ENCODE measurements at regions not wholly inside any gene's neighbourhood (a gene's known extent, or its start where the extent isn't known, plus 50 kb on each side); places are given as distances from the start of the nearest gene placed in this dataset.

- no peak for DNase-seq (ENCODE audit: low read depth, low spot score)
- Histone ChIP-seq H3K36me3 (ENCODE audit: insufficient read depth, insufficient read length, low read length) (no peaks in the 10 kb centered on the region), H3K4me1 (ENCODE audit: insufficient read depth, insufficient read length) (no peaks in the 10 kb centered on the region), H3K27me3 (ENCODE audit: insufficient read depth, insufficient read length) (no peaks in the 10 kb centered on the region), H3K9me3 (ENCODE audit: insufficient read depth, low read length) (no peaks in the 10 kb centered on the region), H3K9ac (ENCODE audit: insufficient read length, low read depth) (no peak overlapping the region), H3K4me3 (ENCODE audit: insufficient read length, low read depth) (no peak overlapping the region)
- TF ChIP-seq YY1 (IDR thresholded peaks at IDR 0.05; ENCODE audit: insufficient read depth, insufficient read length) (no peak), SUZ12 (IDR thresholded peaks at IDR 0.05; ENCODE audit: extremely low read depth, insufficient read depth, insufficient read length) (no peak), ZNF274 (IDR thresholded peaks at IDR 0.05; ENCODE audit: low read depth, low read length) (no peak)
Measured at GRCh38 chr9:28320616-28321015, 747.3 kb upstream of the C9orf72 start.

DNA sequence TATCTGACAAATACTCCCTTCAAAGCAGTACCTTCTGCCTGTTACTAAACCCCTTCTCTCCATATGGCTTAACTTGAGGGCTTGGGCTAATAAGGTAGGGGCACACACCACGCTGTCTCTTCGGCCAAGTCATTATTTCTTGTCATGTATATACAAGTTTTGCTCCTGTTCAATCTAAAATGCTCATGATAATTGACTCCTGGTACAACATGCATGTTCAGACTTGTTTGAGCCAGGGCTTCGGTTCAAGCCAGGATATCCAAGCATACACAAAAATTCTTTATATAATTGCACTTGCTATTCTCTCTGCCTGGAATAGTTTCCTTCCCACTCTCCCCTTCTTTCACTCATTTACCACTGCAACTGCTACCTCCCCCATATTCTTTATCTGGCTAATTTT lies 756.0 kb upstream of the C9orf72 start:
- no peaks in the 10 kb centered on the region for H3K4me1 ChIP-seq (ENCODE audit: insufficient read depth, insufficient read length)
- H3K4me3 ChIP-seq (ENCODE audit: insufficient read length, low read depth), result no peak overlapping the region
- H3K27me3 ChIP-seq (ENCODE audit: insufficient read depth, insufficient read length), result no peaks in the 10 kb centered on the region
- TF ChIP-seq YY1 (IDR thresholded peaks at IDR 0.05; ENCODE audit: insufficient read depth, insufficient read length) (no peak), SUZ12 (IDR thresholded peaks at IDR 0.05; ENCODE audit: extremely low read depth, insufficient read depth, insufficient read length) (no peak), ZNF274 (IDR thresholded peaks at IDR 0.05; ENCODE audit: low read depth, low read length) (no peak)
- H3K9ac ChIP-seq (ENCODE audit: insufficient read length, low read depth), result no peak overlapping the region
- H3K9me3 ChIP-seq (ENCODE audit: insufficient read depth, low read length), result no peaks in the 10 kb centered on the region
- no peak for DNase-seq (ENCODE audit: low read depth, low spot score)
- H3K36me3 ChIP-seq (ENCODE audit: insufficient read depth, insufficient read length, low read length), result no peaks in the 10 kb centered on the region

GRCh38 chr9:28332648-28333047 lies 759.4 kb upstream of the C9orf72 start:
- no peak for DNase-seq (ENCODE audit: low read depth, low spot score)
- TF ChIP-seq SUZ12 (IDR thresholded peaks at IDR 0.05; ENCODE audit: extremely low read depth, insufficient read depth, insufficient read length) (no peak), ZNF274 (IDR thresholded peaks at IDR 0.05; ENCODE audit: low read depth, low read length) (no peak)
- peaks cover 5% of the 10 kb centered on the region for H3K9me3 ChIP-seq (ENCODE audit: insufficient read depth, low read length)
- H3K9ac ChIP-seq (ENCODE audit: insufficient read length, low read depth), result no peak overlapping the region
- no peak overlapping the region for H3K4me3 ChIP-seq (ENCODE audit: insufficient read length, low read depth)
- H3K36me3 ChIP-seq (ENCODE audit: insufficient read depth, insufficient read length, low read length), result no peaks in the 10 kb centered on the region
- H3K27me3 ChIP-seq (ENCODE audit: insufficient read depth, insufficient read length), result no peaks in the 10 kb centered on the region
- H3K4me1 ChIP-seq (ENCODE audit: insufficient read depth, insufficient read length), result no peaks in the 10 kb centered on the region

DNA sequence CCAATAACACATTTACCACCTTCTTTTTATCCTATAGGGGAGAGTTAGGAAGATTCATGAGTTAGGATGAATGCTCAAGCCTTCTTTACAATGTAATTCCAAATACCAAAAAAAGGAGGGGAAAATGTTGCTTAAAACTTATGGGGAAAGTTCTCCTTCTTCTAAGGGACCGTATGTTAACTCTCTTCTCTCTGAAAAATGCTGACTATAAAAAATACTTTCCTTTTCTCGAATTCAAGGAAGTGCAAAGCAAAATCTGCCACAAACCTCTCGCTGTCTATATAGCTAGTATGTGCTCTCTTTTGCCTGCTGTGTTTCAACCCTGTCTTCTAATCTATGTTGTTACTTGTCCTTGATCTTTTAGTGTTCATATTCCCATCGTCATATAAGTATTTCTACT lies 768.6 kb upstream of the C9orf72 start:
- TF ChIP-seq SUZ12 (IDR thresholded peaks at IDR 0.05; ENCODE audit: extremely low read depth, insufficient read depth, insufficient read length), result no peak
- TF ChIP-seq ZNF274 (IDR thresholded peaks at IDR 0.05; ENCODE audit: low read depth, low read length), result no peak
- TF ChIP-seq YY1 (IDR thresholded peaks at IDR 0.05; ENCODE audit: insufficient read depth, insufficient read length), result no peak
- H3K9ac ChIP-seq (ENCODE audit: insufficient read length, low read depth), result no peak overlapping the region
- peaks cover 16% of the 10 kb centered on the region for H3K9me3 ChIP-seq (ENCODE audit: insufficient read depth, low read length)
- no peak for DNase-seq (ENCODE audit: low read depth, low spot score)
- no peaks in the 10 kb centered on the region for H3K27me3 ChIP-seq (ENCODE audit: insufficient read depth, insufficient read length)
- no peaks in the 10 kb centered on the region for H3K4me1 ChIP-seq (ENCODE audit: insufficient read depth, insufficient read length)
- H3K4me3 ChIP-seq (ENCODE audit: insufficient read length, low read depth), result no peak overlapping the region
- no peaks in the 10 kb centered on the region for H3K36me3 ChIP-seq (ENCODE audit: insufficient read depth, insufficient read length, low read length)

- no peaks in the 10 kb centered on the region for H3K27me3 ChIP-seq (ENCODE audit: insufficient read depth, insufficient read length)
- no peaks in the 10 kb centered on the region for H3K4me1 ChIP-seq (ENCODE audit: insufficient read depth, insufficient read length)
- H3K9me3 ChIP-seq (ENCODE audit: insufficient read depth, low read length), result peaks cover 18% of the 10 kb centered on the region; the same call in 1 of the 2 replicates
- no peaks in the 10 kb centered on the region for H3K36me3 ChIP-seq (ENCODE audit: insufficient read depth, insufficient read length, low read length)
- H3K4me3 ChIP-seq (ENCODE audit: insufficient read length, low read depth), result no peak overlapping the region
- no peak for DNase-seq (ENCODE audit: low read depth, low spot score)
- H3K9ac ChIP-seq (ENCODE audit: insufficient read length, low read depth), result no peak overlapping the region
- TF ChIP-seq SUZ12 (IDR thresholded peaks at IDR 0.05; ENCODE audit: extremely low read depth, insufficient read depth, insufficient read length), result no peak
- TF ChIP-seq YY1 (IDR thresholded peaks at IDR 0.05; ENCODE audit: insufficient read depth, insufficient read length), result no peak
- TF ChIP-seq ZNF274 (IDR thresholded peaks at IDR 0.05; ENCODE audit: low read depth, low read length), result no peak
Measured at GRCh38 chr9:28342815-28343338, 769.6 kb upstream of the C9orf72 start.

DNA sequence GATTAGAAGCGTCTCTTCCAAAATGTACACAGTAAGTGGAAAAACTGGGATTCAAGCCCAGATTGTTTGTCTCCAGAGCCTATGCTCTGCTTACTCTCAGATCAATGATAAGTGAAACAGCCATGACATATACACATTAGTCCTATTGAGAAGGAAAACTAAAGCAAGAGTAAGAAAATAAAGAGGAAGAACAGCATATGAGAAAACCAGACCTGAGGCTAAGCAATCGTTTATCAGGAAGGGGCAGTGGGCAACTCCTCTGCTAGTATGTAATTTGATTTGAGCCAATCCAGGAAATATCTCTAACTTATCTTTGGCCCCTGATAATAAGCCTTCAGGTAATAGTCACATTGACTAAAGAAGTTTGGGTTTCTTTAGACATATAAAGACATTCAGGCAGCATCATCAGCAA lies 789.9 kb upstream of the C9orf72 start:
- TF ChIP-seq YY1 (IDR thresholded peaks at IDR 0.05; ENCODE audit: insufficient read depth, insufficient read length) (no peak), ZNF274 (IDR thresholded peaks at IDR 0.05; ENCODE audit: low read depth, low read length) (no peak), SUZ12 (IDR thresholded peaks at IDR 0.05; ENCODE audit: extremely low read depth, insufficient read depth, insufficient read length) (no peak)
- H3K9me3 ChIP-seq (ENCODE audit: insufficient read depth, low read length), result no peaks in the 10 kb centered on the region
- H3K9ac ChIP-seq (ENCODE audit: insufficient read length, low read depth), result no peak overlapping the region
- no peaks in the 10 kb centered on the region for H3K36me3 ChIP-seq (ENCODE audit: insufficient read depth, insufficient read length, low read length)
- DNase-seq (ENCODE audit: low read depth, low spot score), result no peak
- H3K27me3 ChIP-seq (ENCODE audit: insufficient read depth, insufficient read length), result no peaks in the 10 kb centered on the region
- H3K4me3 ChIP-seq (ENCODE audit: insufficient read length, low read depth), result no peak overlapping the region
- no peaks in the 10 kb centered on the region for H3K4me1 ChIP-seq (ENCODE audit: insufficient read depth, insufficient read length)

GRCh38 chr9:28365020-28365640 lies 791.8 kb upstream of the C9orf72 start:
- Histone ChIP-seq H3K4me1 (ENCODE audit: insufficient read depth, insufficient read length) (no peaks in the 10 kb centered on the region), H3K27me3 (ENCODE audit: insufficient read depth, insufficient read length) (no peaks in the 10 kb centered on the region), H3K9ac (ENCODE audit: insufficient read length, low read depth) (no peak overlapping the region), H3K36me3 (ENCODE audit: insufficient read depth, insufficient read length, low read length) (no peaks in the 10 kb centered on the region), H3K9me3 (ENCODE audit: insufficient read depth, low read length) (no peaks in the 10 kb centered on the region), H3K4me3 (ENCODE audit: insufficient read length, low read depth) (no peak overlapping the region)
- DNase-seq (ENCODE audit: low read depth, low spot score), result no peak
- no peak for TF ChIP-seq ZNF274 (IDR thresholded peaks at IDR 0.05; ENCODE audit: low read depth, low read length)
- TF ChIP-seq YY1 (IDR thresholded peaks at IDR 0.05; ENCODE audit: insufficient read depth, insufficient read length), result no peak
- no peak for TF ChIP-seq SUZ12 (IDR thresholded peaks at IDR 0.05; ENCODE audit: extremely low read depth, insufficient read depth, insufficient read length)

Measured in NT2/D1 (cell line).